ENCODE measurements at regions not wholly inside any gene's neighbourhood (a gene's known extent, or its start where the extent isn't known, plus 50 kb on each side); places are given as distances from the start of the nearest gene placed in this dataset.

- TF ChIP-seq POLR2A (IDR thresholded peaks at IDR 0.05) = no peak
- TF ChIP-seq CTCF (IDR thresholded peaks at IDR 0.05) = no peak
Measured at GRCh38 chr16:13571036-13571435, 348.9 kb upstream of the ERCC4 start.

All from upper lobe of left lung (tissue), 4 donors.